Stimulated activated CD8-positive, alpha-beta memory T cell treated with anti-CD3 and anti-CD28 coated beads, Interleukin-7, amount 100 ng/mL, for 4 hours (primary cell): ENCODE measurements at regions not wholly inside any gene's neighbourhood (a gene's known extent, or its start where the extent isn't known, plus 50 kb on each side); places are given as distances from the start of the nearest gene placed in this dataset.

Source experiments
- DNase-seq, 2 donors: peaks; one replicate each; pipeline ENCODE4 v3.0.0-alpha.2; 2020; ENCODE audit warnings: low read depth in 2 of 2

DNA sequence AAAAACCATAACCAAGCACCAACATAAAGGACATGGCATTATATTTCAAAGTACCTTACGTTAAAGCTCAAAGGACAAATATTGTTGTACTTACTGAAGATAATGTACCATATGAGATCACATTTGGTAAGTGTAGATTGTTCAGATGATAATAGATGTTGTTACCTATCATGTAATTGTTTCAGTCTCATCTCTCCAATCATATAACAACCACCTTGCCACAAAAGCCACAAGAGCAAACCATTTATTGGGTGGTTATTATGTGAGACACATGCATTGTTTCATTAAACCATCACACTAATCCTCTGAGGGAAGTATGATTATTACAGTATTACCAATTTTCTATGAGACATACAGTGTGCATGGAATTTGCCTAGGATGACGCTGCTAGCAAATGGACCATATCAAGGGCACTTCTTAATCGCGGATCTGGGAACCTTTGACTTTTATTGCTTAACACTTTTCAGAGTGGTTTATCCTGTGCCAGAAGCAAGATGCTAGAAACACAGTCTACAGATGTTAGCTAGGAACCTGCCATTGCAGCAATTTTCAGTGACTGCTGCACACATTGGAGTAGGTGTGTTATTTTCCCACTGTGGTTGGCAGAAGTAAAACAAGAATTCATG, 149.8 kb upstream of the AKIRIN2 start:
- no peak for DNase-seq

DNA sequence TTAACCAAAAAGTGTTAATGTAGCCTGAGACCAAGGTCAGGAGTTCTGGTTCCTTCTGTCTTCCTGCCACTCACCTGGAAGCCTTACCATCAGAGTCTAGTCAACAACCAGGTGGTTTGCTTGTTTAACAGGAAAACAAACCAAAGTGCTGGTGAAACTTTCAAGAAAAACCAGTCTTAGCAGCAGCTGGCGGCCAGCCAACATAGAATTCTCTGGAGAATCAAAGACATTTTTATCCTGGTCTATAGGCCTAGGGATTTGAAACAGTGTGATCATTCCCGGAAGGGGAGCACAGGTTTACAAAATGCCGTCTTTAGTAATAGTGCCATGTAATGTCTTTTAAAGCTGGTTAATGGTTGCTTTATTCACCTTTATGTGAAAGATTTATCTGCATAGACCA, 146.6 kb upstream of the AKIRIN2 start:
- DNase-seq, result no peak

DNA sequence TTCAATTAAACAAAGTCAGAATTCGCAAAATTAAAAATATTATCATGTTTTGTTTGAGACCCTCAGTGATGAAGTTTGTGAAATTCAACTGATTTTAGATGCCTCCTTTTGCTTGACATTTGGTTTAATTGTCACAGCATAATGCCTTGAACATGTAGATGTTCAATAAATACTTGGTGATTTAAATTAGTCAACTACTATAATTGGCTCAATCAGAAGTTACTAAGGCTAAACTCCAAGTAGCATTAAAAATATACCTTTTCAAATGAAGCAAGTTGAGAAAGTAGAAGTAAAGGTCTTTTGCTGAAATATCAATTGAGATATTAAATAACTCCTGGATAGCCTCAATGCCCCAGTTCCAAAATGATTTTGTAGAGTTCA, 145.8 kb upstream of the AKIRIN2 start:
- no peak for DNase-seq

DNA sequence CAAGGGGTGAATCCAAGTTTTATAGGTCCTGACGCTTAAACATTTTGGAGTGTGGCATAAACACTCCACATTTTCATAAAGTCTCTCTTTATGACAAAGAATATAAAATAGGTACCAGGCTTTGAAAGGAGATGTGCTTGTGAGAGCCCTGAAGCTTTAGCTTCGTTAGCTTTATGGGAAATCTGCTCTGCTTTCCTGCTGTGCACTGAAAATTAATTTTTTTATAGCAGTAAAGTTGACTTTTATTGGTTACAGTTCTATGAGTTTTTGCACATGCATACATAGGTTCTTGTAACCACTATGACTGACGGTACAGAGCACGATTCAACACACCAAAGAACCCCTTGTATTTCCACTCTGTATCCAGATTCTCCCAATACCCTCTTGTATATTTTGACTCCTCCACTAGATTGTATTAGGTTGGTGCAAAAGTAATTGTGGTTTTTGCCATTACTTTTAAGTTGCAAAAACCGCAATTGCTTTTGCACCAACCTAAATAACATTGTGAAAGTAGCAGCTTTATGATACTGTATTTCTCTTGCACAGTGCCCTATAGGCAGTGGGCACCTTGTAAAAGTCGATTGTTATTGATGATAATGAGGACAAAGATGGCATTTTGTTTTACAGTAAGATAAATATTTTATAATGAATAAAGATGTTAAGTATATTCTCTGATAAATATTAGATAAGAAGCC, 145.2 kb upstream of the AKIRIN2 start:
- no peak for DNase-seq

DNA sequence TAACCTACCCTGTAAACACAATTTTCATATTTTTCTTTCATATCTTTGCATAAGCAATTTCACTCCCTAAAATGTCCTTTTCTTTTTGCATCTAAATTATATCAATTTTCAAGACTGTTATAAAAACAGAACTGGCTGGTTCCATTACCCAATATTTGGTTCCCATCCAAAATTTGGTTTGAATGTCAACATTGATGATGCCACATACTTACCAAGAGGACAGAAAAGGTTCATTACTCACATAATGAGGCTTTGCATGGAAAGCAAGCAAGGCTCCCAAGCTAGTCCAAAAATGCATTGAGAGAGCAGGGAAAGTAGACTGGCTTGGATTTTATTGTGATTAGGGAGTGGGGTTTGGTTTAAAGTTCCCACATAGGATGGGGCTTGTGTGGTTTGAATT, 144.4 kb upstream of the AKIRIN2 start:
- no peak for DNase-seq

DNA sequence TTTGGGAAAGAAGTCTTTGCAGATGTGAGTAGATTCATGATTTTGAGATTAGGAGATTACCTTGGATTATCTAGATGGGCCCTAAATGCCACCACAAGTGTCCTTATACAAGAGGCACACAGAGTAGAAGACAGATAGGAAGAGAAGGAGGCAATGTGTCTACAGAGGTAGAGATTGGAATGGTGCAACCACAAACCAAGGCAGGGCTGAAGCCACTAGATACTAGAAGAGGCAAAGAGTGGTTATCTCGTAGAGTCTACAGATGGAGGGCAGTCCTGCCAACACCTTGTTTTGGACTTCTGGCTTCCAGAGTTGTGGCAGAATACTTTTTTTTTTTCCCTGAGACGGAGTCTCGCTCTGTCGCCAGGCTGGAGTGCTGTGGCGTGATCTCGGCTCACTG, 138.3 kb upstream of the AKIRIN2 start:
- no peak for DNase-seq

DNA sequence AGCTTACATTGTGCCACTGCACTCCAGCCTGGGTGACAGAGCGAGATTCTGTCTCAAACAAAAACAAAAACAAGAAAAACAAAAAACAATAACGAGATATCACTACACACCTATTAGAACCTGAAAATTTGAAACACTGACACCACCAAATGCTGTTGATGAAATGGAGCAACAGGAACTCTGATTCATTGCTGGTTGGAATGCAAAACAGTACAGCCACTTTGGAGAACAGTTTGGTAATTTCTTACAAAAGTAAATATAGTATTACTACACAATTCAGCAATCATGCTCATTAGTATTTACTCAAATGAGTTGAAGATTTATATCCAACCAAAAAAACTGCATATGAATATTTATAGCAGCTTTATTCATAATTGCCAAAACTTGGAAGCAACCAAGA, 135.8 kb upstream of the AKIRIN2 start:
- no peak for DNase-seq

DNA sequence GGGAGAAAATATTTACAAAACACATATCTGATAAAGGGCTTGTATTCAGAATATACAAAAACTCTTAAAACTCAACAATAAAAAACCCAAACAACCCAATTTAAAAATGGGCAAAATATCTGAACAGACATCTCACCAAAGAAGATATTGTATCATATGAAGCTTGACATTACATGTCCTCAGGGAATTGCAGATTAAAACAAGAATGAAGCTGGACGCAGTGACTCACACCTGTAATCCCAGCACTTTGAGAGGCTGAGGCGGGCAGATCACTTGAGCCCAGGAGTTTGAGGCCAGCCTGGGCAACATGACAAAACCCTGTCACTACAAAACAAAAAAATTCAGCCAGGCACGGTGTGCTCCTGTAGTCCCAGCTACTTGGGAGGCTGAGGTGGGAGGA, 135.4 kb upstream of the AKIRIN2 start:
- DNase-seq, result no peak

DNA sequence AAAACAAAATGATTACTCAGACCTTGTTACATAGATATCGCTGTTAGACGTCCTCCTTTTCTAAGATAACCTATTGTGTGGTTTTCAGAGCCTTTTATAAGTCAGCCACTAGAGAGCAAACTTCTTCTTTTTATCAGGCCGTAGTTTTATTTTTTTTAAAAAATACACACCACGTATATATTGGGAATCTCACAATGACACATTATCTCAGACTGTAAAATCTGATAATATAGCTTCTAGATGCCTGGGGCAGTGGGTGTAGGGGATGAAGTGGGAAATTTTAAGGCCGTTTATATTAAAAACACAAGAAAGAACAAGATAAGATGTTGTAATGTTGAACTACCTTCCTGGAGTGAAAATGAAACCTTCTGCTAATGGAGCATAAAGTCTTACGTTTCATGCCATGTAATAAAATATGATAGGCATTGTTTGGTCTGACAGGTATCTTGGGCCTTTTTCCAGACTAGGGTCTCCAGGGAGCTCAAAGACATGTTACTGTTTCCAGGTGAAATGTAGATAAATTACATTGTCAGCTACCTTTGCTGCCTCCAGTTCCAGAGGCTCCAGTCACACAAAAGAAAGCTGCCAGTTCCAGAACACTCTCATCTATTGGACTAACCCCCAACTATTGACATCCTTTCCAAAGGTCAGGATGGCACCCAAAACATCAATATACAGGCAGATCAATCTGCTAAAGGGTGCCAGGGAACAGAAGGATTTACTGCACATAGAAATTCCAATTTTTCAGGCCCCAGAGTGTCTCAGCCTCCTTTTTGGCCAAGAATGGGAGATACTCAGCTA, 130.2 kb upstream of the AKIRIN2 start:
- no peak for DNase-seq

DNA sequence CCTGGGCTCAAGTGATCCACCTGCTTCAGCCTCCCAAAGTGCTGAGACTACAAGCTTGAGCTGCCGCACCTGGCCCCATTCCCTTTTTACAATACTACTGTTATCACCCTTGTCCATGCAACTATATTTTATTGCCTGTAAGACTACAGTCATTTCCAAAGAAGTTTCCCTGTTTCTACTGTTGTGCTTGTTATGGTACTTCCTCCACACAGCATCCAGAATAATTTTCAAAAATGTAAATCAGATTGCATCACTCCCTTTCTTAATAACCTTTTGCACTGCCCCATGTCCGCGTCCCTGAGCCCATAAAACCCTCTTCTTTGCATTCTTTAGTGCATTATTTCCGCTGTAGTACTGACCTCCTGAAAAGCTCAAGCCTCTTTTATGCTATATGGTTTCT, 128.9 kb upstream of the AKIRIN2 start:
- no peak for DNase-seq

DNA sequence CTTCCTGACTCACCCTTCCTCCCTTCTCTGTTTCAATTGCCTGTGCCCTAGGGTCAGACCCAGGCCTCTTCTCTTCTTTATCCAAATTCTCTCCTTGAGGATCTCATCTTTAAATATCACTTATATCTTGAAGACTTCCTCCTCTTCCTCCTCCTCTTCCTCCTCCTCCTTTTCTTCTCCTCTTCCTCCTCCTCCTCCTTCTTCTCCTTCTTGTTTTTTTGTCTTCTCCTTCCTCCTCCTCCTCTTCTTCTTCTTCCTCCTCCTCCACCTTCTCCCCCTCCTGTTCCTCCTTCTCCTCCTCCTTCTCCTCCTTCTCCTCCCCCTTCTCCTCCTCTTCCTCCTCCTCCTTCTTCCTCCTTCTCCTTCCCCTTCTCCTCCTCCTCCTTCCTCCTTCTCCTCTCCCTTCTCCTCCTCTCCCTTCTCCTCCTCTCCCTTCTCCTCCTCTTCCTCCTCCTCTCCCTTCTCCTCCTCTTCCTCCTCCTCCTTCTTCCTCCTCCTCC, 127.6 kb upstream of the AKIRIN2 start:
- no peak for DNase-seq

DNA sequence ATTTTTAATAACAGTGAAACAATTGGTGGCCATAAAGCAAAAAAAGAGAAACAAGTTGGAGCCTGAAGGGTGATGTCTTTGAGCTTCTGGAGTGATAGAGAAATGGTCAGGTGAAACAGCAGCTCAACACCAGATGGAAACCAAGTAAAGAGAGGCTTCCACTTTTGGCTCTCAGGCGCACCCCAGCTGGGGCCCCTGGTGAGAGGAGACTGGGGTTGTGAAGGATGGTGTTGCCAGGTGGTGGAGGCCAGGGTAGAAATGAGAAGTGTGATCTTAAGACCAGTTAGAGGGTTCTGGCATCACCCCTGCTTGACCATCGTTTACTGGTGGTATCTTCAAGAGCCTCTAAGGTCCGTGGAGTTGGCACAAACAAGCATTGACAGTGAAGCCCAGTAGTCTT, 126.0 kb upstream of the AKIRIN2 start:
- DNase-seq, result no peak

DNA sequence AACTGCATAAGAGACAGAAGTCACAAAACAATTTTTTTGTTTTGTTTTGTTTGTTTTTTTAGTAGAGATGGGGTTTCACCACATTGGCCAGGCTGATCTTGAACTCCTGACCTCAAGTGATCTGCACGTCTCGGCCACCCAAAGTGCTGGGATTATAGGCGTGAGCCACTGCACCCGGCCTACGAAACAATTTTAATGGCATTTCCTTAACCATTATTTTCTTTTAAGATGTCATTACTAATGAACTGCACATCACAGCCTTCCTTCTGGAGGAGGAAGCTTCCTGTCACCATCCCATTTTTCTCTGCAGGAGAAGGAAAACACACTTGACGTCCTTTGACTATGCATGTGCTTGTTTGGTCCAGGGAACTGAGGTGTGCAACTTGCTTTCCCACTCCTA, 125.3 kb upstream of the AKIRIN2 start:
- no peak for DNase-seq

DNA sequence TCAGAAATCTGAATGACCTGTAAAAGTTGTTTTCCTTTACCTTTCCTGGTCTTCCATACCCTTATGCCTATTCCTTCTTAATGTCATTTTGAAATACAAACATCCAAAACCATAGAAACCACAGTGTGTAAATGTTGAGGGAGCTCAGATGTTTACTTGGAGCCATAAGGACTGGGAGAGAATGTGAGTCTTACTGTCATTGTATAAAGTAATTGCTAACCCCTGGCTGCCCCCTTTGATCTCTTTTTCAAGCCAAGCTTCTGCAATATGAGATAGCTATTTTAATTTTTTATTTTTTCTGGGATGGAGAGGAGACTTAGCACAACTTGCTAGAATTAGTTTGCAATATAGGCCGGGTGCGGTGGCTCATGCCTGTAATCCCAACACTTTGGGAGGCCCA, 124.4 kb upstream of the AKIRIN2 start:
- no peak for DNase-seq

DNA sequence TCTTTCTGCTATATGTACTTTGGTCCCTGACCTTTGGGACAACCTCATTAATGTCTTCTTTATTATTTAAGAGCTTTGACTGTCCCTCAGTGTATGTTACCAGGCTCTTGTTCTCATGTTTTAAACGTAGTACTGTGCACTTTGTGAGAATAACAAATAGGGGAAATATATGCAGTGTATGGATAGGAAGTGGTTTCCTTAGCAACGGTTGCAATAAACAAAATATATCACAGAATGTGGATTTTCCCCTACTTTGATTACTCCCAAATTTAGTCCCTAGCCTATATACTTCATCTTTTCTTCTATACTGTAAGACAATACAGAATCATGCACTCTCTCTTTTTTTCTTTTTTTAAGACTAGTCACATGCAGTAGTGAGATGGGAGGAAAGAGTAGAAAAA, 123.8 kb upstream of the AKIRIN2 start:
- no peak for DNase-seq

DNA sequence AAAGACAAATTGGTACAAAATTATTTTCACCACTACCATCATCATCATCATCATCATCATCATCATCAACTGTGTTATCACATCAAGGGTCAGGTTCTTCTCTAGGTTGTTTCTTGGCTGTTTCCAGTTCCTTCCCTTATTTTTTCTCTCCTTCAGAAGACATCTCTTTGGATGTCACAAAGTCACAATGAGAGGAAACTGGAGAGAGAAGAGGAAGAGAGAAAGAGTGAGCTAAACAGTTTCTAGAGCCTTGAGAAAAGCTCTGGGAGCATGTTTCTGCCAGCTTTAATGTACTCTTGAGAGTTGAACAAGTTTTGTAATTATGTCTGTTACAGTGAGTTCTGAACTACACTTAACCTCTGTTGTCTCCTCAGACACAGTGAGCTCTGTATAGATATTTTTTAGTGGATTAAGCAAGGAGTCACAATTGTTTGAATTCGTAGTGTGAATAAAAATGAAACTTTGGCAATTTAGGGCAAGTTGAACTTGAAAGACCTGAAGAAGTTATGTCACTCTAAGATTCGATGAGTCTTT, 123.0 kb upstream of the AKIRIN2 start:
- no peak for DNase-seq

DNA sequence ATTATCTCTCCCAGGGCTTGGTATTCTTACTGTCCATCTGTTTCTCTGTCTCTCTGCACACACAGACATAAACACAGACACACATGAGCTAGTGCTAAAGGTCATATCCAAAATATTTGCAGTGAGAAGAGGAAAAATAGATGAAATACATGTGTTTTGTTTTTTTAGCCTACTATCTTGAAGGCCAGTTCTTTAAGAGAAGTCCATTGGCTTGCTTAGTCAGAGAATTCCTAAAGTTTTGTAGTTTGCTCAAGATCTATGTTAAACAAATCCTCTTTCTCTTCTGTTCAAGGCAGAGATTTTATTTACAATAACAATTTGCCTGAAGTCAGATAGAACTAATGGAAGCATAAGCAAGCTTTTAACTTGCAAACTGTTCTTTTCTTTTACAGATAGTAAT, 120.0 kb upstream of the AKIRIN2 start:
- no peak for DNase-seq

DNA sequence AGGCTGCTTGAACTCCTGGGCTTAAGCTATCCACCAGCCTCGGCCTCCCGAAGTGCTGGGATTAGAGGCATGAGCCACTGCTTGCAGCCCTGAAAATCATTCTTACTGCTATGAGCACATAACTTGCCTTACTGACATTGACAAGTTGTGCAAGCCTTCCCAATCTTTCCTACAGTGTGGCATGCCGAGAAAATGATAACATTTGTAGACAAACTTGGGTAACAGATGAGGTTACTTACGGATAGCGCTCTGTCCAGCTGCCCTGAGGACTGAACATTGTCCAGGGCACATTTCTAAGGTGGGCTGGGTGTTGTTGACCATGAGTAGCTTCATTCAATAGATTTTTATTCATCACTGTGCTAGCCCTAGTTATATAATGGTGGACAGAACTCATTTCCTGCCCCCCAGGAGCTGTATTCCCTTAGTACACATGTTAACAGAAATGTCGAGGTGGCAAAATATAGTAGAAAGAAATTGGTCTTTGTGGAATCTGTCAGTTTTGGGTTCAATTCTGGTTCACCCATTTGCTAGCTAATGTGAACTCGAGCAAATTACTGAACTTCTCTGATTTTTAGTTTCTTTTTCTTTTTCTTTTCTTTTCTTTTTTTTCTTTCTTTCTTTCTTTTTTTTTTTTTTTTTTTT, 118.4 kb upstream of the AKIRIN2 start:
- no peak for DNase-seq

DNA sequence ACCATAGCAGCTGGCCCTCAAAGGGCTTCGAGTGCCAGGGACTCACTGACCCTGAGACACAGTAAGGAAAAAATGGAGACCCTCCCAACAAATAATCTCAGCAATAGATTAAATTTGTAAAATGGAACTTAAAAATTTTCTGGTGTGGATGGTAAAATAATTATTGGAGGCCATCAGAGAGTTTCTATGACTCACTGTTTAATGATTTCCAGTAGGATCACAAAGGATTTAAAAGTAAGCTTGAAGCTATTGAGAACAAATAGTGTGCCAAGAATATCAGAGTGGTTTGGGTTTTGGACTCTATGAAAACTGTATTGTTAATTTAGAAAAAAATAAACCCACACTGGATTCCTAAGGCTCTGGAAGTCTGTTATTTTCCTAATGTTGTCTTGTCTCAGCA, 115.2 kb upstream of the AKIRIN2 start:
- no peak for DNase-seq

DNA sequence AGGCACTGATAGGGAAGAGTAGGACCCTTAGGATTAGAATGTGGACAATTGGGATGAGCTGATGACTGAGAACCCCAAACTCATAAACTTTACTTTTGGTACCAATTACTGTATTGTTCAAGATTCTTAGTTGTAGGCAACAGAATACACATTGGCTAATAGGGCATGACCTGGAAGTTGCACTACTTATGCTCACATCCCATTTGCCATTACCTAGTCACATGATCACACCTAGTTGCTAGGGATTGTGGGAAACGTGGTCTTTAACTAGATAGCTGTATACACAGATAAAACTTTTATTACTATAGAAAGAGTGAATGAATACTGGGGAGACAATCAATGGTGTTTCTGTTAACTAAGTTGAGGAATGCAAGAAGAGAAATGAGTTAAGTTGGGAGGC, 113.4 kb upstream of the AKIRIN2 start:
- DNase-seq, result no peak

DNA sequence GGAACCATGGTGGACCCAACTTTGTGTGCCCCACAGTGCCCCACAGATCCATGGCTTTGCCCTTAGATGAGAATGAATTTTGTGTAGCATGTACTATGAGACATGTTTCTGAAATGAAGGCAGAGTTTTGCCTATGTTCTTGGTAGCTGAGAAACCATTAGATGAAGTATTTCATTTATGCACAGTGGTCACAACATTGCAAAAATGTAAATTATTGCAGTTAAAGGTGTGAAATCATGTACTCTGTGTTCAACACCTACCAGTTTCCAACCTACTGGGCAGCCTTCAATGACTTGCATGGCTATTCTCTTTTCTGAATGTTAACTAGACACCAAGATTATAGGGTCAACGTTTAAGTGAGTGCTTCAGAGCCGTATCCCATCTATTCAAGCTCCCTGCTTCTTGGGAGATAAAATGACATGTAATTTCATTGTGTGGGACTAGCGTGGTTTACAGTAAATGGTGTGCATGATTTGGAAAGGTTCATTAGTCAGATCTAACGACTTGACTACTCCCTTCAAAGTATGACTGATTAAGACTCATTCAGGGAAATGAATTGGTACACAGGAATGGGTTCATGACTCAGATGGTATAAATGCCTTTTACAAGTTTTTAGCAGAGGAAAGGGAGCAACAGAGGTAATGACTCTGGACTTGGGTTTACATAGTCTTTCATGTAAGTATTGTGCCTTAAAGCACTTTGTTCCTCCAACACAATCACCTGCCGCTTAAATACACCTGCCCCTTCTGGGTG, 106.1 kb upstream of the AKIRIN2 start:
- no peak for DNase-seq

DNA sequence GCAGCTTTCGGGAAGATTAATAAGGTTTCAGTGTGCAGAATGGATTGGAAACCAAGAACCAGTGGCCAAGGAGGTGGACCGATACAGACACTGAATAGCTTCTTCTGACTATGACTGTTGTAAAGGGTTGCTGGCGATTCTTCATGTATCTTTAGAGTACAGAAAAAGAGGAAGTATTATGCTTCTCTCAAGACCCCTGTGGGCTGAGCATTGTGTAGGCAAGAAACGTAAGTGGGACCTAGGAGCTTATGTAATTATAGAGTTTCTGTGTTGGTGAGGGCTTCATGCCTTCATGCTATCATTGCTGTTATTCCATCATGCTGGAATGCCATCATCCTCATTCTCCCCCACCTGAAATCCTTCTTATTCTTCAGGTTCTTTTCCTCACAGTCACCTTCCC, 105.4 kb upstream of the AKIRIN2 start:
- no peak for DNase-seq
